ENCODE measurements at regions not wholly inside any gene's neighbourhood (a gene's known extent, or its start where the extent isn't known, plus 50 kb on each side); places are given as distances from the start of the nearest gene placed in this dataset.

- H3K27ac ChIP-seq, result peak overlapping the region; percentile 22; the same call in 1 of the 2 replicates
- TF ChIP-seq ZFX (IDR thresholded peaks at IDR 0.05; ENCODE audit: borderline replicate concordance), result no peak
- TF ChIP-seq CTCF (IDR thresholded peaks at IDR 0.05), result no peak
Observed at GRCh38 chr4:46594661-46595060, 204.7 kb upstream of the GABRA2 start.

- no peak overlapping the region for H3K27ac ChIP-seq
- no peak for TF ChIP-seq CTCF (IDR thresholded peaks at IDR 0.05)
- TF ChIP-seq ZFX (IDR thresholded peaks at IDR 0.05; ENCODE audit: borderline replicate concordance), result no peak
Observed at GRCh38 chr4:46586566-46586965, 196.6 kb upstream of the GABRA2 start.

GRCh38 chr4:46581677-46582076 lies 191.7 kb upstream of the GABRA2 start:
- H3K27ac ChIP-seq, result no peak overlapping the region
- TF ChIP-seq CTCF (IDR thresholded peaks at IDR 0.05), result no peak
- TF ChIP-seq ZFX (IDR thresholded peaks at IDR 0.05; ENCODE audit: borderline replicate concordance), result no peak

GRCh38 chr4:46554760-46555465 lies 165.0 kb upstream of the GABRA2 start:
- no peak overlapping the region for H3K27ac ChIP-seq
- TF ChIP-seq CTCF (IDR thresholded peaks at IDR 0.05), result no peak
- no peak for TF ChIP-seq ZFX (IDR thresholded peaks at IDR 0.05; ENCODE audit: borderline replicate concordance)

GRCh38 chr4:46550471-46550870 lies 160.5 kb upstream of the GABRA2 start:
- TF ChIP-seq ZFX (IDR thresholded peaks at IDR 0.05; ENCODE audit: borderline replicate concordance), result no peak
- TF ChIP-seq CTCF (IDR thresholded peaks at IDR 0.05), result no peak

GRCh38 chr4:46549125-46549524 lies 159.2 kb upstream of the GABRA2 start:
- no peak for TF ChIP-seq ZFX (IDR thresholded peaks at IDR 0.05; ENCODE audit: borderline replicate concordance)
- H3K27ac ChIP-seq, result no peak overlapping the region

More at GRCh38 chr4:46550471-46550870, 160.5 kb upstream of the GABRA2 start:
- no peak overlapping the region for H3K27ac ChIP-seq

GRCh38 chr4:46524751-46525150 lies 134.8 kb upstream of the GABRA2 start:
- no peak for TF ChIP-seq ZFX (IDR thresholded peaks at IDR 0.05; ENCODE audit: borderline replicate concordance)
- TF ChIP-seq CTCF (IDR thresholded peaks at IDR 0.05), result no peak
- H3K27ac ChIP-seq, result no peak overlapping the region

GRCh38 chr4:46520361-46520760 lies 130.4 kb upstream of the GABRA2 start:
- TF ChIP-seq CTCF (IDR thresholded peaks at IDR 0.05), result no peak
- TF ChIP-seq ZFX (IDR thresholded peaks at IDR 0.05; ENCODE audit: borderline replicate concordance), result no peak
- H3K27ac ChIP-seq, result no peak overlapping the region

Measured in 22Rv1 (cell line).